ENCODE measurements at regions not wholly inside any gene's neighbourhood (a gene's known extent, or its start where the extent isn't known, plus 50 kb on each side); places are given as distances from the start of the nearest gene placed in this dataset.

GRCh38 chr3:139286241-139286640 lies 57.6 kb upstream of the MRPS22 start:
- Histone ChIP-seq H3K27me3 (no peaks in the 10 kb centered on the region), H3K9me3 (no peaks in the 10 kb centered on the region), H3K36me3 (no peaks in the 10 kb centered on the region), H3K4me3 (ENCODE audit: low read depth, low read length) (no peak overlapping the region), H3K4me1 (no peaks in the 10 kb centered on the region)
- TF ChIP-seq, protein P1, sequence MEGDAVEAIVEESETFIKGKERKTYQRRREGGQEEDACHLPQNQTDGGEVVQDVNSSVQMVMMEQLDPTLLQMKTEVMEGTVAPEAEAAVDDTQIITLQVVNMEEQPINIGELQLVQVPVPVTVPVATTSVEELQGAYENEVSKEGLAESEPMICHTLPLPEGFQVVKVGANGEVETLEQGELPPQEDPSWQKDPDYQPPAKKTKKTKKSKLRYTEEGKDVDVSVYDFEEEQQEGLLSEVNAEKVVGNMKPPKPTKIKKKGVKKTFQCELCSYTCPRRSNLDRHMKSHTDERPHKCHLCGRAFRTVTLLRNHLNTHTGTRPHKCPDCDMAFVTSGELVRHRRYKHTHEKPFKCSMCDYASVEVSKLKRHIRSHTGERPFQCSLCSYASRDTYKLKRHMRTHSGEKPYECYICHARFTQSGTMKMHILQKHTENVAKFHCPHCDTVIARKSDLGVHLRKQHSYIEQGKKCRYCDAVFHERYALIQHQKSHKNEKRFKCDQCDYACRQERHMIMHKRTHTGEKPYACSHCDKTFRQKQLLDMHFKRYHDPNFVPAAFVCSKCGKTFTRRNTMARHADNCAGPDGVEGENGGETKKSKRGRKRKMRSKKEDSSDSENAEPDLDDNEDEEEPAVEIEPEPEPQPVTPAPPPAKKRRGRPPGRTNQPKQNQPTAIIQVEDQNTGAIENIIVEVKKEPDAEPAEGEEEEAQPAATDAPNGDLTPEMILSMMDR (IDR thresholded peaks at IDR 0.05; ENCODE audit: low read depth, low read length): no peak
- no peak for DNase-seq

DNA sequence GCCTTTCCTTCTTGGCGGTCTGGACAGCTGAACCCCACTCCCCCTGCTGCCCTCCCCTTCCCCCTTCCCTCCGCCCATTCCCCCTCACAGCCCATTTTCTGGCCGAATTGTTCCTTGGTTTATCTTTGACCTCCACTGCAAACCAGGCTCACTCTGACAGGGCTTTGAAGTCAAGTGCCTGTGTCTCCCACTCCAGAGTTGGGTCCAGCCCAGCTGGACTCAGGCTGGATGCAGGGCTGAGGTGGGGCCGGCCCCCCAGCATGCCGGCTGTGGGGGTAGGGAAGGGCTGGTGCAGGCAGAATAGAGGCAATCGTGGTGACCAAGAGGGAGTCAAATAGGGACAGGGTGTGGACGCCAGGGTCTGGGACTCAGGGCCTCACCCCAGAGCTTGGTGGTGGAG lies 57.0 kb upstream of the MRPS22 start:
- no peaks in the 10 kb centered on the region for H3K4me1 ChIP-seq
- no peak for DNase-seq
- TF ChIP-seq, protein P1 (IDR thresholded peaks at IDR 0.05; ENCODE audit: low read depth, low read length): no peak

DNA sequence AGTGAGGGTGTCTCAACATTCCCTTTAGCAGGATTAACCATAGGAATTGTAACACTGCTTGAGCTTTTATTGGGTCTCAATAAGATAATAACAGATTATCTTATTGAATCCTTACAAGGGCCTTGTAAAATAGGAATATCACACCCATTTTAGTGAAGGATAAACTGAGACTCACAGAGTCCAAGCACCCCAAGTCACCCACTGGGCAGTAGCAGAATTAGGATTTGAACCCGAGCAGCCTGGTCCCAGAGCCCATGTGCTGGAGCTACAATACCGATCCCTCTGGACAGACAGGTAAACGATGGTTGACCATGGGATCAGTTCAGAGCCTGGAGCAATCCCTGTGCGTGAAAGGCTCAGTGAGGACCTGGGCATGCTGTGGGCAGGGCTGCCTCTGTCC lies 56.3 kb upstream of the MRPS22 start:
- TF ChIP-seq, protein P1 (IDR thresholded peaks at IDR 0.05; ENCODE audit: low read depth, low read length): no peak
- H3K9me3 ChIP-seq: no peaks in the 10 kb centered on the region
- H3K36me3 ChIP-seq: no peaks in the 10 kb centered on the region
- no peak for DNase-seq
- H3K4me3 ChIP-seq (ENCODE audit: low read depth, low read length): no peak overlapping the region
- H3K4me1 ChIP-seq: no peaks in the 10 kb centered on the region
- no peaks in the 10 kb centered on the region for H3K27me3 ChIP-seq

More for the DNA sequence above, 57.0 kb upstream of the MRPS22 start:
- H3K36me3 ChIP-seq: no peaks in the 10 kb centered on the region
- no peaks in the 10 kb centered on the region for H3K9me3 ChIP-seq
- H3K27me3 ChIP-seq: no peaks in the 10 kb centered on the region
- H3K4me3 ChIP-seq (ENCODE audit: low read depth, low read length): no peak overlapping the region

GRCh38 chr3:139288266-139288821 lies 55.5 kb upstream of the MRPS22 start:
- Histone ChIP-seq H3K4me3 (ENCODE audit: low read depth, low read length) (no peak overlapping the region), H3K4me1 (no peaks in the 10 kb centered on the region), H3K27me3 (no peaks in the 10 kb centered on the region), H3K9me3 (no peaks in the 10 kb centered on the region), H3K36me3 (no peaks in the 10 kb centered on the region)
- TF ChIP-seq, protein P1 (IDR thresholded peaks at IDR 0.05; ENCODE audit: low read depth, low read length): no peak; the same call in 1 of the 2 replicates
- DNase-seq: no peak

DNA sequence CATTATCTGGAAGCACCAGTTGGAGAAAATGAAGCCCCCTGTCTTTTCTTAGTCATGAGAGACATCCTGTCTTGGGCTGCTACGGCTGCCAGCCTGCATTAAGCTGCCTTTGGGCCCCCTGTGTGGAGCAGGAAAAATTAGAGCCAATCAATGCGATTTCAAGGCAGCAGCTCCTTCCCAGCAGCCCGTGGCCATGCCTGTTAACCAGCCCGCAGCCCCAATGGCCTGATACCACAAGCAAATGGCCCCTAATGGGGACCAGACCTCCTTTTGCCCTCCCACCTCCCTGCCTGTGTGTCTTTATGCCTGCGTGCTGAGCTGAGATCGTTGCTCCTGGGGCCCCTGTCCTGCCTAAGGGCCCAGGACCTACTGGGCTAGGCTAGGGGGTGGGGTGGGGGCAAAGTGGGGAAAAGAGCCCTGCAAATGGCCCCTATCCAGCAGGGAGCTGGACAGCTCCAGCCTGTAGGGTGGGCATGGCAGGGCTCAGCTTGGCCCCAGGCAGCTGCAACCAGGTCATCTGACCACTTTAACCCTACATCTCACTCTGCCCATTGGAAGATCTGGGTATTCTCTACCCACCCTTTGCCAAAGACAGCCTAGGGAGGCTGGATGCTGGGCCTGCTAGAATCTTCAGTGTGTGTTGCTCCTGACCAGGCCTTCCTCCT lies 53.8 kb upstream of the MRPS22 start:
- Histone ChIP-seq H3K36me3 (no peaks in the 10 kb centered on the region), H3K4me1 (no peaks in the 10 kb centered on the region), H3K27me3 (no peaks in the 10 kb centered on the region), H3K4me3 (ENCODE audit: low read depth, low read length) (no peak overlapping the region), H3K9me3 (no peaks in the 10 kb centered on the region)
- TF ChIP-seq, protein P1 (IDR thresholded peaks at IDR 0.05; ENCODE audit: low read depth, low read length): no peak
- peak; percentile 41 for DNase-seq

GRCh38 chr3:139291276-139292051 lies 52.4 kb upstream of the MRPS22 start:
- no peak for DNase-seq
- TF ChIP-seq, protein P1 (IDR thresholded peaks at IDR 0.05; ENCODE audit: low read depth, low read length): no peak
- Histone ChIP-seq H3K36me3 (no peaks in the 10 kb centered on the region), H3K4me1 (no peaks in the 10 kb centered on the region), H3K27me3 (no peaks in the 10 kb centered on the region), H3K4me3 (ENCODE audit: low read depth, low read length) (no peak overlapping the region), H3K9me3 (no peaks in the 10 kb centered on the region)
